HG02763 (cell line): ENCODE measurements at regions not wholly inside any gene's neighbourhood (a gene's known extent, or its start where the extent isn't known, plus 50 kb on each side); places are given as distances from the start of the nearest gene placed in this dataset.

Experiments used
- ATAC-seq: cut with Tn5 transposase; IDR thresholded peaks from one replicate; pipeline ENCODE4 v1.9.1; 2021; ENCODE audit warnings: mild to moderate bottlenecking, moderate library complexity; ENCODE audit not compliant: unreplicated experiment

- no peak for ATAC-seq
Measured at GRCh38 chr17:79405823-79406222, 205.0 kb downstream of the RBFOX3 start.

GRCh38 chr17:79404136-79404911 is 206.5 kb downstream of the RBFOX3 start:
- ATAC-seq, result no peak

GRCh38 chr17:79401704-79402674 is 208.9 kb downstream of the RBFOX3 start:
- ATAC-seq, result no peak

GRCh38 chr17:79400989-79401703 is 209.7 kb downstream of the RBFOX3 start:
- ATAC-seq, result no peak

- ATAC-seq, result no peak
Measured at GRCh38 chr17:79399610-79400144, 211.2 kb downstream of the RBFOX3 start.

GRCh38 chr17:79398441-79398840 is 212.4 kb downstream of the RBFOX3 start:
- ATAC-seq, result no peak

- ATAC-seq, result no peak
Measured at GRCh38 chr17:79396696-79397095, 214.2 kb downstream of the RBFOX3 start.

GRCh38 chr17:79395545-79395944 is 215.3 kb downstream of the RBFOX3 start:
- no peak for ATAC-seq

- no peak for ATAC-seq
Measured at GRCh38 chr17:79395066-79395465, 215.8 kb downstream of the RBFOX3 start.

- ATAC-seq, result no peak
Measured at GRCh38 chr17:79393358-79394052, 217.3 kb downstream of the RBFOX3 start.

GRCh38 chr17:79392598-79392997 is 218.3 kb downstream of the RBFOX3 start:
- no peak for ATAC-seq

GRCh38 chr17:79391376-79392233 is 219.2 kb downstream of the RBFOX3 start:
- no peak for ATAC-seq

- no peak for ATAC-seq
Measured at GRCh38 chr17:79389896-79390295, 221.0 kb downstream of the RBFOX3 start.

GRCh38 chr17:79388556-79389295 is 222.1 kb downstream of the RBFOX3 start:
- ATAC-seq, result no peak

GRCh38 chr17:79387783-79388182 is 223.1 kb downstream of the RBFOX3 start:
- no peak for ATAC-seq

GRCh38 chr17:79385962-79386563 is 224.8 kb downstream of the RBFOX3 start:
- ATAC-seq, result no peak

- ATAC-seq, result no peak
Measured at GRCh38 chr17:79382313-79382712, 228.5 kb downstream of the RBFOX3 start.

- no peak for ATAC-seq
Measured at GRCh38 chr17:79379700-79380445, 231.0 kb downstream of the RBFOX3 start.
